ENCODE measurements at regions not wholly inside any gene's neighbourhood (a gene's known extent, or its start where the extent isn't known, plus 50 kb on each side); places are given as distances from the start of the nearest gene placed in this dataset.

DNA sequence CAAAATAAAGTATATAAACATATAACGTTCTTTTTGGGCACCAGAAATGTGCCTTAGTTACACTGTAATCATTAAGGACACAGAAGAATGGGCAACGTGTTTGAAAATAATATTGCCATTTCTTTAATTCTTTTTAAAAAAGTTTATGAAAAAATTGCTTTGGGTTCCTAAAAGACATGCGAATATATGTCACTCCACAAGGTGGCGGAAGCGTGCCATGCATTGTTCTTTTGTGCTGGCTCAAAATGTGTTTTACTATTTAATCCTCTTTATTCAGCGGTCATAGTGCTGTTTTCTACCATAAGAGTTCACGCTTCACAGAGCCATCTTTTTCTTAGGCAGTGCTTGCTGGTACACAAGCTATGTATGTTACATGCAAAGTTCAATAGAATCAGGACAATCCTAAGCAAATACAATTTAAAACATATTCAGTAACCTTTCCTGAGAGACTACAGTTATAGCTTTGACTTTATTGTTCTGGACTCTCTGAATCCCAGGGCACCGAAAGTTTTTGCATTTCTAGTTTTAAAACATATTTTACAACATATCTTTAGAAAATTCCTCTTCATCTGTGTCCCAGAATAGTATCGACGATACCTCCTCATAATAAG lies 147.8 kb upstream of the ERBB4 start:
- peak; percentile 39 for DNase-seq

DNA sequence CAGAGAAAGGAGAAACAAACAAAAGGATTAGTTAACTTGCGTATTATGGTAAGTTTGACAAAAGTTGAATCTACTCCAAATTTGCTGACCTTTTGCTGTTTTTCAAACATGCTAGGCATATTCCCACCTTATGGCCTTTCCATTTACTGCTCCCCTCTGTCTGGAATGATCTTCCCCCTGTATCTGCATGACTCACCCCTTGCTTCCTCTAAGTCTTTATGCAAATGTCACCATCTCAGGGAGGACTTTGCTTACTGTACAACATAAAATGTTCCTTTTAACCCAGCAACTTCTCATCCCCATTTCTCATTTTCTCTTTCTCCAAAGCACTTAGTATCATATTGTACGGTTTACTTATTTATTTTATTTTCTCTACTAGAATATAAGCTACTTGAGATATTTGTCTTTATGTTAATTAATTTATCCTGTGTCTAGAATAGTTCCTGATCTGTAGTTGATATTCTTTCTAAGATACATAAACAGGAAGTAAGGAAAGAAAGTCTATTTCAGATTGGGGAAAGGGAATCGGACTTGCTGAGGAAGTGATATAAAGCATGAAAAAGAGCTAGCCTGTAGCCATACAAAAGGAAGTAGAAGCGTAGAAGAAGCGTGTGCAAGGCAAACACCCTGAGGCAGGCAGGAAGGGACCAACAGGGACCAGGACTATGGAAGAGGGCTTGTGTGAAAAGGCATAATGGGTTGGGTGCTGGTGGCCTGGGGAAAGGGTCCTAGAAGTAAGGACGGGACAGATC lies 144.9 kb upstream of the ERBB4 start:
- DNase-seq: no peak

DNA sequence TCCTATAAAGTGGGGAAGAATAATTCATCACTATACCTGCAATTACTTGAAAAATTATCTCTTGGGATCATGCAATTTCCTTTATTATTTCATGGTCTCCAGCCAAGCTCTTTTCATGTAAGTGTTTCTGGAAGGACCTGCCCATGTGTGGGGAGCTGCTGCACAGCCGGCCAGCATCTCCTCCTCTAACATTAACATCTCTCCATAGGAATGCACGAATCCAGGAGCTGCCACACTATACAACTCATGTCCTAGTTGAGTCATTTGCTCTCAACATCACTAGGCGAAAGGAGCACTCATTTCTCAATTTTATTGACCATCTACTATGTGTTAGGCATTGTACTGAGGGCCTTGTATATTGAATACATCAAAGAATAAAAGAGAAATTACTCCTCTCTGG lies 144.3 kb upstream of the ERBB4 start:
- no peak for DNase-seq

DNA sequence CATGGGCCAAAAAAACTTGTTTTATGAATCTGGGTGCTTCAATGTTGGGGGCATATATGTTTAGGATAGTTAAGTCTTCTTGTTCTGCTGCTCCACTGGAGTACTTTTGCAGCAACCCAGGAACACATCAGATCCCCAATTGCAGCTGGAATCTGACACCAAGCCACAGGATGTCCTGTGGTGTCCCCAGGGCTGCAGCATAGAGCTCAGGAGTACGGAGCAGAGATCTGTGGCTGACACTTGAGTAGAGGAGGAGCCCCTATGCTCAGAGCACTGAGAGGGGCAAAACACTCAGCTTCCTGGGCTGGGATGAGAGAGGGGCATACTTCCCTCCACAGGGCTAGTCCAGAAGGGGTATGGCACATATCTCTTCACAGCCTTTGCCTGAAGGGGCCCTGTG lies 138.9 kb upstream of the ERBB4 start:
- no peak for DNase-seq

DNA sequence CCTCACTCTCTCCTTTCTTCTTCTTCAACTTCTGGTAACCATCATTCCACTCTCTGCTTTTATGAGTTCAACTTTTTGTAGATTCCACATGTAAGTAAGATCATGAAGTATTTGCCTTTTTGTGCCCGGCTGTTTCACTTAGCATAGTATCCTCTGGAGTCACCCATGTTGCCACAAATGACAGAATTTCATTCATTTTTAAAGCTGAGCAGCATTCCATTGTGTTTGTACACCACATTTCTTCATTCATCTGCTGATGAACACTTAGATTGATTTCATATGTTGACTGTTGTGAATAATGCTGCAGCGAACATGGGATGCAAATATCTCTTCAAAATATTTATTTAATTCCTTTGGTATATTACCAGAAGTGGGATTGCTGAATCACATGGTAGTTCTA lies 133.6 kb upstream of the ERBB4 start:
- no peak for DNase-seq

DNA sequence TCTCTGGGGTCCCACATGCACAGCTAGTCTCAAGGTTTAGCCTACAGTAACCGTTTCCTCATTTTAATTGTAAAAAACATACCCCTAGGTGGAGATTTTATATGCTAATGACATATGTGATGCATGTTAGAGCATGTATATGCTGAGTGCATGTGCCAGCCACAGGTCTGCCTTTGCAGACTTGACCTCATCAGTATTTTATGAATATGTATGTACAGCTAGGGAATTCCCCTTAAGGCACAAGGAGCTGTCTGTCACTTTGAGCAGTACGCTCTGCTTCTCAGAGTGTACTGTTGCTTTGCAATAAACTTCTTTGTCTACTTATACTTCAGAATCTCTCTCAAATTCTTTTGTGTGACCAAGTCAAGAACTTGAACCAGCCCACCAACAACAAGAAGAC lies 131.2 kb upstream of the ERBB4 start:
- DNase-seq: no peak

DNA sequence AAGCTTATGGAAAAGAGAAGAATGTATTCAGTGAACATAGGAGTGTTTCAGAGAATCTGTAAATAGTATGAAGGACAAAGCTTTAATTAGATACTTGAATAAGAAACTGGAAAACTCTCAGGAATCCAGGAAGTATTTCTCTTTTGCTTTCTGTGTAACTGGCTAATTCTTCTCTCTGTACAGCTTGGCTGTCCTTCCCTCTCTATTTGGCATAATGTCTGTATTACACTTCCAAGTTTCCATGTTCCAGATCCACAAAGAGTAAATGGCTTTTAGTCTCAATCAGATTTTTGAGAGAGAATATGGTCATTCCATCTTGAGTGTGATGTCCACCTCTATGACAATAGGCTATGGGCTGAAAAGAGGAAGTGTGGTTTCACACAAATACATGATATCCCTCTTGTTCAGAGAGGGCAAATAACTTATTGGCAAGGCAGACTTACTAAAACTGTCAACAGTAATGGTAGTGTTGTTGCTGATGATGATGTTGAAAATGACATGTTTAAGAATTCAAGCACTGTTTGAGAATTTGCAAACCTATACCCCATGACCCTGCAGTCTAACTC lies 129.2 kb upstream of the ERBB4 start:
- no peak for DNase-seq

DNA sequence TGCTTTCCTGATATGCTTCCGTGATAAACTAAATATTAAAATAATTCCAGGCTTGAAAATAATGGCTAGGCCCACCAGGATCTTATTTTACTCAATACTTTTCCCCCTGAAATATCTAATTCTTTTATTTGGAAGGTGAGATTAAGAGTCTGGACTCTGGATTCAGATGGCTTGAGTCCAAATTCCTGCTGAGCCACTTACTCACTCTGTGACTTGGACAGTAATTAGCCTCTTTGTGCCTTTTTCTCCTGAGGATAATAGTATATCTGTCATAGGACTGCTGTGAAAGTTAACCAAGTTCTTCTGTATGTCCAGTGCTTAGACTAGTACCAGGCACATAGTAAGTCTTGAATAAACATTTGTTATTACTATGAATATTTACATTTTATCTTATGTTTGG lies 127.3 kb upstream of the ERBB4 start:
- peak; percentile 4 for DNase-seq

DNA sequence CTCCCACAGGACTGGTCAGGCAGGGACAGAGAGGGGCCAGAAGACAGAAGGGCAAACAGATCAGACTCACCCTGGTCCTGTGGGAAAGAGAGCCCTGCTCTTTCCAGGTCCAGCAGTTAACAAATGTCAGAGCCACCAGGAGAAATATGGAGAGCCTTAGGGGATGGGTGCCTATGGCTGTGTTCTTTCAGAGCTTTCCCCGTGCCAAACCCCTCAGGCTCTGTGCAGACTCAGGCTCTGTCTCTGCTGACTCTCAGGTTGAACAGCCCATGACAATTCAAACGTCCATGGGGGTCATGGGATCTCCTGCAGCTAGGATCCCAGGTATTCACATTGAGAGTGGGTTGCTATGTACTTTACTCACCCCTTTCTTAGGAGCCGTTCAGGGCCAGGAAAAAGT lies 120.8 kb upstream of the ERBB4 start:
- no peak for DNase-seq

DNA sequence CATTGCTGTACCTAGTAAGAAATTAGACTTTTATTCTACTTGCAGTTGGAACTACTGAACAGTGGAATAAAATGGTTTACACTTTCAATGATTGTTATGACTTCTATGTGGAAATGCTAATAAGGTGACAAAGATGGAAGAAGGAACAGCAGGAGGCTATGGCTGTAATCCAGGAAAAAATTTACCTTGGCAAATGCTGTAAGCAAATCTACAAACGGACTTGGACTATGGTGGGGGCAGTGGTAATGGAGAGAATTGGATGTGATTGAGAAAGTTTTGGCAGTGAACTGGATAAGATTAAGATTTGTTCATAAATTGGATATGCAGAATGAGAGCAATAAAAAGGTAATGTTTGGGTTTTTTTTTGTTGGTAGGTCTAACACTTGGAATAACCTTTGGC lies 111.0 kb upstream of the ERBB4 start:
- no peak for DNase-seq

DNA sequence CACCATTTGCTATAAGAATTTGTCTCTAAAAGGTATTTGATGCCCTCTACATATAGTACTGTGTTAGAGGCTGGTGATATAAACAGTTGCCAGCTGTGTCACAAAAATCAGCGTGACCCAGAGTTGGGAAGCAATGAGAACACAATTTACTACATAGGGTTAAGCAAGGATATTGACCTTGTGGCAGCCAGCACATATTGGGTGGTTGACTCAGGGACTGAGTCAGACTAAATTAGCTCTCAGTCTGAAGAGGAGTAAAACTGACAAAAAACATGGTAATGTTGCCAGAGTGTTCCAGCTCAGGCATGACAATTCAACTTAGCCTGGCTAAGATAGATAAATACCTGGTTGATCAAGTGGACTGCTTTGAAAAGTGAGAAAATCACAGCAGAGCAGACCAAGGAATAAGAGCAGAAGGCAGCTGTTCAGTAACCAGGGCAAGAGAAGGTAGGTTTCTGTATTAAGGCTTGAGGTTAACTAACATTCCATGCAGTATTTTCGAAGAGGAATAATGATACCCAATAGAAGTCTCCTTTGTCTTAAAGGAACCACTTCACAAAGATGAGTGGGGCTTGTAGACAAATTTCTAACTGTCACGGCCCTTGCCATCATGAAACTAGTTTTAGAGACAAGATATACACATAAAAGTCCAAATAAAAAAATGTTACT lies 108.2 kb upstream of the ERBB4 start:
- DNase-seq: no peak

DNA sequence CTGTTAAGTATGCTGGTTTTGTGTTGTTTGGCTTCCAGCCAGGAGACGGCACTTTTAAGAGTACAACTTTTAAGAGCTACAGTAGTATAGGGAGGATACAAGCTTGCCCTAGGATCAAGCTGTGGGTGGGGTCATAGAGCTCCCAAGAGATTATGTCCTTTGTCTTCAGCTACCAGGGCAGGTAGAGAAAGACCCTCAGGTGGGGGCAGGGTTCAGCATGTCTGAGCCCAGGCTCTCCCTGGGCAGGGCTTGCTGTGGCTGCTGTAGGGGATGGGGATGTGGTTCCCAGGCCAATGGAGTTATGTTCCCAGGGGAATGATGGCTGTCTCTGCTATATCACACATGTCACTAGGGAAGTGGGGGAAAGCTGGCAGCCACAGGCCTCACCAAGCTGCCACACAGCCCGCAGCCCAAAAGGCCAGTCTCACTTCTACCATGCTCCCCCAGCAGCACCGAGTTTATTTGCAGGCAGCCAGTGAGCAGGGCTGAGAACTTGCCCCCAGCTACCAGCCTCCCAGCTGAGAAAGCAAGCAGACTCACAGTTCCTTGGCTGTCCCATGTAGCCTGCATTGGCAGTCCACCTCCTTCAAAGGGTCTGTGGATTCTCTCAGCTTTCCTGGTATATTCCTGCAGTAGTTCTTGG lies 105.7 kb upstream of the ERBB4 start:
- DNase-seq: no peak

DNA sequence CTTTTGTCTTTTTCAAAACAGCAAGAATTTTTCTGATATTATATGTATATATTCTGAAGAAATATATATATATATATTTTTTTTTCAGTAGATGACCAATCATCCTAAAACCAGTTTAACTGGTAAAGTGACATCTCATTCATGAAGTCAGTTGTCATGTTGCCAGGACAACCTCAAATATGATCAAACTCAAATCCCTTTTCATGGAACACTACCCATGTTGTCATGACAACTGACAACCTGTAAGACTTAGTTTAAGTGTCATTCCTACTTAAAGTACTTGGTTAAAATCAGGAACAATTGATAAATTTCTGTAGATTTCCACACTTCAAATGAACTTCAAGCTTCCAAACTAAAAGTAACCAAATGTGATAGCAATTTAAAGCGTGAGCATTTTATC lies 101.8 kb upstream of the ERBB4 start:
- DNase-seq: no peak

DNA sequence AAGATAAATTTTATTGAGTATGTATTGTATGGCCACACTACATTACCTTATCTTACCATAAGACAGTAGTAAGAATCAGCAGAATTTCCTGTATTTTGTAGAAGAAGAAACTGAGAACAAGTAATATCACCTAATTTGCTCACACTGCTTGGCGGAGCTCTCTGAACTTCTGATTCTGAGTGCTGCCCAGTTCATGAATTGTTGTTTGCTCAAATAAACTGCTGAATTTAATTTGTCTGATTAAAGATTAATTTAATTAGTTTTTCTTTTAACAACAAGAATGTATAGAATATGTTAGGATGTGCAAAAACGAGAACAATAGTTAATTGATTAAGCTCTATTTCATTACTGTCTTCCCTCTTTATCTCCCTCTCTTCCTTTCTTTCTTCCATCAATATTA lies 100.1 kb upstream of the ERBB4 start:
- DNase-seq: no peak

DNA sequence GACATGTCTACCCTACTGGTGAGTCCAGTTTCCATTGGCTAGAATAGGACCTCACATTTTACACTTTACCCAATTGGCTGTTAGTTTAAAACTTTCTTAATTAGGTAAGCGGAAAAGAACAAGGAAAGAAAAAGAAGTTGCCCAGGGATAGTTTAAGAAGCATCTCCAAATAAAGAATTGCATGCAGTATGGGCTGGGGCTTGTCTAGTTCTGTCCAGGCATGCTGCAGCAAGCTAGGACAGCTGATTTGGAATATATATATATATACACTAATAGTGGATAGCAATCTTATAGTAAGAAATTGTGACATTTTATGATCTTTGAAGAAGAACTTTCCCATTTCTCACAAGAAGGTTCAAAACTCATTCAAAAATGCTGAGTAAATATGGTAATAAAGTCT lies 90.0 kb upstream of the ERBB4 start:
- no peak for DNase-seq

DNA sequence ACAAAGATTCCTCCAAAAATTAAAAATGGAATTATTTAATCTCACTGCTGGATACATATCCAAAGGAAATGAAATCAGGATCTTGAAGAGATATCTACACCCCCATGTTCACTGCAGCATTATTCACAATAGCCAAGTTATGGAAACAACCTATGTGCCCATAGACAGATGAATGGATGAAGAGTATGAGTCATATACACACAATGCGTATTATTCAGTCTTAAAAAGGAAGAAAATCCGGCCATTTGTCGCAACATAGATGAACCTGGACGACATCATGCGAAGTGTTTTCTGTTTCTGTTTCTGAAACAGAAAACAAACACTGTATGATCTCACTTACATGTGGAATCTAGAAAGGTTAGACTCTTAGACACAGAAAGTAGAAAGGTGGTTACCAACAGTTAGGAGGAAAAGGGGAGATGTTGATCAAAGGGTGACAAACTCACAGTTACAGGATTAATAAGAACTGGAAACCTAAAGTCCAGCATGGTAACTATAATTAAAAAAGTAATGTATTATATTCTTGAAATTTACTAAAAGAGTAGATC lies 87.8 kb upstream of the ERBB4 start:
- no peak for DNase-seq

DNA sequence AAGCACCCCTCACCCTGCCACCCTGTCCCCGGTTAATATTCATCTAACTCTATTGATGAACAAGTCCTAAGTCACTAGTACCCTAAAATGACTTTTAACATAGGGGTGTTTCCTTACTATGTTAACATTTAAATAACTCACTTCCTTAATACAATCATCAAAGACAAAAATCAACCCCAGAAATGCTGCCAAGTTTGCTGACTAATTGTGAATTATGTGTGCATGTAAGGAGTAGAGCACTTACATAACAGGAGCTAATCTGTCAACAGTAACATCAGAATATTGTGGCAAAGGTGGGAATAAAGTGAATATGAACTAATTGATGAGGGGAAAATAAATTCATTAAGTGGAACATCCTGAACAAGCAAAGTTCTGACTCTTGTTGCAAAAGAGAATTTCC lies 81.4 kb upstream of the ERBB4 start:
- DNase-seq: no peak

DNA sequence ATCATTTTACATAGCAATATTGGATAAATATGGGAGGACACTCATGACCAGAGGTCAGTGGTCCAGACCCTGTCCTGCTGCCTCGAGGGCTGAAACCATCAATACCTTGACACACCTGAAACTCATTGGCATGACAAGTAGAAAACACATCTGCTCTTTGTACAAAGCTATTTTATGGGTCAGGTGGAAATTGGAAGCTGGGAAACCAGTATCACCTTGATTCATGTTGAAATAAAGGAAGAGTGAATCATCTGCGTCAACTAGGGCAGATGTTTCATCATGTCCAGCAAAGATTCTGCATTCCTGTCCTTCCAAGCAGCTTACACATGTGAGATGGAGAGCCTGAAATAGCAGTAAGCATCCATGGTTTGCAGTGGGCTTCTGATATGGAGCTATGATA lies 80.0 kb upstream of the ERBB4 start:
- no peak for DNase-seq

DNA sequence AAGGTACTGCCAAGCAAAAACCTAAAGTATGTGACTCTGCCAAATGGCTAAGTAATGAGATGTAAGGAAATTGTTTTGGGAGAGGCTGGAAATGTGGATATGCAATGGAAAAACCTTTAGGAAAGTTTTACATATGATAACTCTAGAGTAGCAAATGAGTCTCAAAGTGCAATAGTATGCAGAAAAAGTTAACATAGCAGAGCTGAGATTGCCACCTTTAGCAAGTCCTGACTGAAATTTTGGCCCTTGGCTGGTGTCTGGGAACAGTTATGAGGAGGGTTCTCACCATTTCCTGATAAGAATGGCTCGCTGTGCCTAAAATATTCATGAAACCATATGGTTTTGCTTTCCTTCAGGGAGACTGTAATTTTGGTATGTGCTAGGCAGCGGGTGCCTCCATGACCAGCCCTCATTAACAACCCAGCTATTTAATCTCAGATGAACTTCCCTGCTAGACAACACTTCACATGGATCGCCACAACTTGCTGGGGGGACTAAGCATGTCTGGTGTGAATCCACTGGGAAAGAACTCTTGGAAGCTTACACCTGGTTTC lies 72.3 kb upstream of the ERBB4 start:
- DNase-seq: no peak

DNA sequence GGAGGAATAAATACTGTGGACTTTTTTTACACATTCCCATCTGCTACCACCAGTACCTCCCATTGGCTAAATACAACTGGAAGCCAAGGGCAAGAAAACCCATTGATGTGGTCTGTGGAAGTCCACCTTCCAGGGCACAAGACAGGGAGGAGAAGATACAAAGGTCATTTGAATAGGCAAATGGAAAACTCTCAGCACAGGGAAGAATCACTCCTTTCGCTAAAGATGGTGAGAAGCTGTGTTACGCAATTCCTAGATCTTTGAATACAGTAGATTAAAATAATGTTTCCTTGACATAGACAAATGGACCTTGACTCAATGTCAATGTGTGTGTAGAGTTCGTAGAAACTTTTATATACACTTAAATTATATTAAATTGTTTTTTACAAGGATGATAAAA lies 70.9 kb upstream of the ERBB4 start:
- no peak for DNase-seq

DNA sequence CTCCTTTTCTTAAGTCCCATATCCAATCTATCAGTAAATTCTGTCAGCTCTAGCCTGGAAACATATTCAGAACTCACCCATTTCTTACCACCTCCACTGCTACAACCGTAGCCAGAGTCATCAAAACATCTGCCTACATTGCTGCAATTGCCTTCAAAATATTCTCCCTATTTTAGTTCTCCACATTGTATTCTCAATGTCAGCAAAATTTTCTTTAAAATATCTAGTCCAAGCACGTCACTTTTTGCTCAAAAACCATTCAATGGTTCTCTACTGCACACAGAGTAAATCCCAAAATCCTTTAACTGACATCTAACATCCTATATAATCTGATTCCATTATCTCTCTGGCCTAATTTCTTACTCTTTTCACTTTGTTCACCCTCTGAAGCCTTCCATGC lies 68.5 kb upstream of the ERBB4 start:
- DNase-seq: no peak

DNA sequence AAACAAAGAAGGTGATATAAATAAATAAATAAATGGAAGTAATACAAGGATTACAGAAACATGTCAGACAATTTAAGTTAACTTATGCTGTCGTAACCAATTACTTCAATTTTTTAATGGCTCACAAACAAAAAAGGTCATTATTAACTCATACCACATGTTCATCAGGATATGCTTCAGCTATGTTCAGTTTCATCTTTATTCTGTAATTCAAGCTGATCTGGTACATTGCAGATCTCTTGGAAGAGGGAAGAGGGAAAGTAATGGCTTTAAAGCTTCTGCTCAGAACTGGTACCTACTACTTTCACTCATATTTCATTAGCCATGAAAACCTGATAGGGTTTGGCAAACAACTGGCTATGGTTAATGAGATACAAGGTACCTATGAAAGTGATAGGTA lies 67.6 kb upstream of the ERBB4 start:
- DNase-seq: no peak

DNA sequence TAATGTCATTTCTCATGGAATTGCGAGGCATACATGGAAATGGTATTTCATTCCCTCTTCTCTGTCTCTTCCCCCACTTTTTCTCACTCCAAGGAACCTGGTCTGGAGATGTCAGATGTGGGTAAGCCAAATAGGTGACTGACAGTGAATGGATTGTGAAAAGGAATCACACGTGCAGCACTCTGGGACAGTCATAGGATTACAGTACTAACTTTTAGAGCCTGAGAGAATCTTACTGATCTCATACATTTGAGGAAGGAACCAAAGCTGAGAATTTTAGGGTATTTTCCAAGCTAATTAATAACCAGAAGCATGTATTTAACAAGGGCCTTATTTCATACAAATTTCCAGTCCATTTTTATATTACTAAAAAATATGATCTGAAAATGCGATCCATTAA lies 58.1 kb upstream of the ERBB4 start:
- no peak for DNase-seq
